ENCODE measurements at regions not wholly inside any gene's neighbourhood (a gene's known extent, or its start where the extent isn't known, plus 50 kb on each side); places are given as distances from the start of the nearest gene placed in this dataset.

GRCh38 chr3:176946202-176946601 is 251.1 kb downstream of the TBL1XR1 start:
- TF ChIP-seq, protein P1, sequence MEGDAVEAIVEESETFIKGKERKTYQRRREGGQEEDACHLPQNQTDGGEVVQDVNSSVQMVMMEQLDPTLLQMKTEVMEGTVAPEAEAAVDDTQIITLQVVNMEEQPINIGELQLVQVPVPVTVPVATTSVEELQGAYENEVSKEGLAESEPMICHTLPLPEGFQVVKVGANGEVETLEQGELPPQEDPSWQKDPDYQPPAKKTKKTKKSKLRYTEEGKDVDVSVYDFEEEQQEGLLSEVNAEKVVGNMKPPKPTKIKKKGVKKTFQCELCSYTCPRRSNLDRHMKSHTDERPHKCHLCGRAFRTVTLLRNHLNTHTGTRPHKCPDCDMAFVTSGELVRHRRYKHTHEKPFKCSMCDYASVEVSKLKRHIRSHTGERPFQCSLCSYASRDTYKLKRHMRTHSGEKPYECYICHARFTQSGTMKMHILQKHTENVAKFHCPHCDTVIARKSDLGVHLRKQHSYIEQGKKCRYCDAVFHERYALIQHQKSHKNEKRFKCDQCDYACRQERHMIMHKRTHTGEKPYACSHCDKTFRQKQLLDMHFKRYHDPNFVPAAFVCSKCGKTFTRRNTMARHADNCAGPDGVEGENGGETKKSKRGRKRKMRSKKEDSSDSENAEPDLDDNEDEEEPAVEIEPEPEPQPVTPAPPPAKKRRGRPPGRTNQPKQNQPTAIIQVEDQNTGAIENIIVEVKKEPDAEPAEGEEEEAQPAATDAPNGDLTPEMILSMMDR (IDR thresholded peaks at IDR 0.05) = no peak
- TF ChIP-seq POLR2A (IDR thresholded peaks at IDR 0.05) = no peak
